ENCODE measurements at regions not wholly inside any gene's neighbourhood (a gene's known extent, or its start where the extent isn't known, plus 50 kb on each side); places are given as distances from the start of the nearest gene placed in this dataset.
"Not testable (repeated sequence)": the region's sequence is repeated elsewhere in the genome, so short reads cannot be mapped to it uniquely, and the experiment has no call there.

GRCh38 chr12:20053782-20054181, 314.6 kb upstream of the PDE3A start:
- no peak for ATAC-seq

GRCh38 chr12:20055856-20056255, 312.5 kb upstream of the PDE3A start:
- TF ChIP-seq TOX (CRISPR knock-in tag; IDR thresholded peaks at IDR 0.05; ENCODE audit: borderline replicate concordance): no peak
- no peak for TF ChIP-seq ZFP30 (CRISPR knock-in tag; IDR thresholded peaks at IDR 0.05)
- TF ChIP-seq ISL1 (CRISPR knock-in tag; IDR thresholded peaks at IDR 0.05): no peak
- TF ChIP-seq ZNF8 (CRISPR knock-in tag; IDR thresholded peaks at IDR 0.05): no peak
- TF ChIP-seq CSDC2 (CRISPR knock-in tag; IDR thresholded peaks at IDR 0.05): no peak
- TF ChIP-seq, protein P1, sequence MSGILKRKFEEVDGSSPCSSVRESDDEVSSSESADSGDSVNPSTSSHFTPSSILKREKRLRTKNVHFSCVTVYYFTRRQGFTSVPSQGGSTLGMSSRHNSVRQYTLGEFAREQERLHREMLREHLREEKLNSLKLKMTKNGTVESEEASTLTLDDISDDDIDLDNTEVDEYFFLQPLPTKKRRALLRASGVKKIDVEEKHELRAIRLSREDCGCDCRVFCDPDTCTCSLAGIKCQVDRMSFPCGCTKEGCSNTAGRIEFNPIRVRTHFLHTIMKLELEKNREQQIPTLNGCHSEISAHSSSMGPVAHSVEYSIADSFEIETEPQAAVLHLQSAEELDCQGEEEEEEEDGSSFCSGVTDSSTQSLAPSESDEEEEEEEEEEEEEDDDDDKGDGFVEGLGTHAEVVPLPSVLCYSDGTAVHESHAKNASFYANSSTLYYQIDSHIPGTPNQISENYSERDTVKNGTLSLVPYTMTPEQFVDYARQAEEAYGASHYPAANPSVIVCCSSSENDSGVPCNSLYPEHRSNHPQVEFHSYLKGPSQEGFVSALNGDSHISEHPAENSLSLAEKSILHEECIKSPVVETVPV (CRISPR knock-in tag; IDR thresholded peaks at IDR 0.05): no peak
- TF ChIP-seq OSR1 (CRISPR knock-in tag; IDR thresholded peaks at IDR 0.05): no peak
- no peak for TF ChIP-seq ZNF565 (CRISPR knock-in tag; conservative IDR thresholded peaks at IDR 0.05; ENCODE audit: low read depth)

More at GRCh38 chr12:20053782-20054181, 314.6 kb upstream of the PDE3A start:
- TF ChIP-seq CSDC2 (CRISPR knock-in tag; IDR thresholded peaks at IDR 0.05): no peak
- TF ChIP-seq ZFP3 (CRISPR knock-in tag; IDR thresholded peaks at IDR 0.05): no peak
- no peak for TF ChIP-seq CREB5 (CRISPR knock-in tag; IDR thresholded peaks at IDR 0.05; ENCODE audit: low read depth)
- no peak for TF ChIP-seq BACH2 (CRISPR knock-in tag; IDR thresholded peaks at IDR 0.05; ENCODE audit: borderline replicate concordance)
- no peak for TF ChIP-seq TOX (CRISPR knock-in tag; IDR thresholded peaks at IDR 0.05; ENCODE audit: borderline replicate concordance)
- TF ChIP-seq OSR1 (CRISPR knock-in tag; IDR thresholded peaks at IDR 0.05): no peak
- TF ChIP-seq ZNF8 (CRISPR knock-in tag; IDR thresholded peaks at IDR 0.05): no peak

DNA sequence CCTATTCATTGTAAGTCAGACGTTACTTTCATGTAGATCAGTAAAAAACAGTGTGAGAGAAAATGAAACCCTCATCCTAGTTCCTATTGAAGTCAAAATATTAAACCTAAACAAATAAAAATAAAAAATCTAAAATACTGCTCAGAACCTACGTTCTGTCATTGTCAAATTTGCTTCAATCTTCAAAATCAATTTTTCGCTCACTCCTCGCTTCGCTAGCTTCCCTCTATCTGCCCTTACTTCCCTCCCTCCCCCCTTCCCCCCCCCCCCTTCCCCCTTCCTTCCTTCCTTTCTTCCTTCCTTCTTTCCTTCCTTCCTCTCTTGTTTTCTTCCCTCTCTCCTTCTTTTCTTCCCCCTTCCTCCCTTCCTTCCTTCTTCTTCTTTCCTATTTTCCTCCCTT, 310.9 kb upstream of the PDE3A start:
- TF ChIP-seq TCF4 (CRISPR knock-in tag; IDR thresholded peaks at IDR 0.05; ENCODE audit: borderline replicate concordance): no peak

More at GRCh38 chr12:20055856-20056255, 312.5 kb upstream of the PDE3A start:
- no peak for ATAC-seq

GRCh38 chr12:20063116-20063515, 305.2 kb upstream of the PDE3A start:
- ATAC-seq: peak; percentile 50; the same call in 2 of the 3 replicates
- TF ChIP-seq ISL1 (CRISPR knock-in tag; IDR thresholded peaks at IDR 0.05): peak; percentile 45; the same call in 1 of the 2 replicates
- TF ChIP-seq, protein P1 (CRISPR knock-in tag; IDR thresholded peaks at IDR 0.05): no peak

More for the DNA sequence above, 310.9 kb upstream of the PDE3A start:
- ATAC-seq: no peak

GRCh38 chr12:20077618-20078017, 290.7 kb upstream of the PDE3A start:
- peak; percentile 44; the same call in 2 of the 3 replicates for ATAC-seq
- TF ChIP-seq ISL1 (CRISPR knock-in tag; IDR thresholded peaks at IDR 0.05) (0 out of 2 replicates have a peak, but pooled peaks have one; percentile 15), ZNF565 (CRISPR knock-in tag; conservative IDR thresholded peaks at IDR 0.05; ENCODE audit: low read depth) (no peak)

- TF ChIP-seq, protein P1 (CRISPR knock-in tag; IDR thresholded peaks at IDR 0.05): no peak
- TF ChIP-seq ZFP3 (CRISPR knock-in tag; IDR thresholded peaks at IDR 0.05) (no peak), SNAI2 (CRISPR knock-in tag; IDR thresholded peaks at IDR 0.05) (no peak), ARNTL (CRISPR knock-in tag; IDR thresholded peaks at IDR 0.05; ENCODE audit: borderline replicate concordance, low read depth) (no peak), PATZ1 (CRISPR knock-in tag; IDR thresholded peaks at IDR 0.05; ENCODE audit: borderline replicate concordance) (no peak), ZNF565 (CRISPR knock-in tag; conservative IDR thresholded peaks at IDR 0.05; ENCODE audit: low read depth) (no peak), ZFP30 (CRISPR knock-in tag; IDR thresholded peaks at IDR 0.05) (no peak), ISL1 (CRISPR knock-in tag; IDR thresholded peaks at IDR 0.05) (no peak), ZC3H10 (CRISPR knock-in tag; IDR thresholded peaks at IDR 0.05) (no peak)
- no peak for ATAC-seq
Measured at GRCh38 chr12:20089077-20089476, 279.3 kb upstream of the PDE3A start.

DNA sequence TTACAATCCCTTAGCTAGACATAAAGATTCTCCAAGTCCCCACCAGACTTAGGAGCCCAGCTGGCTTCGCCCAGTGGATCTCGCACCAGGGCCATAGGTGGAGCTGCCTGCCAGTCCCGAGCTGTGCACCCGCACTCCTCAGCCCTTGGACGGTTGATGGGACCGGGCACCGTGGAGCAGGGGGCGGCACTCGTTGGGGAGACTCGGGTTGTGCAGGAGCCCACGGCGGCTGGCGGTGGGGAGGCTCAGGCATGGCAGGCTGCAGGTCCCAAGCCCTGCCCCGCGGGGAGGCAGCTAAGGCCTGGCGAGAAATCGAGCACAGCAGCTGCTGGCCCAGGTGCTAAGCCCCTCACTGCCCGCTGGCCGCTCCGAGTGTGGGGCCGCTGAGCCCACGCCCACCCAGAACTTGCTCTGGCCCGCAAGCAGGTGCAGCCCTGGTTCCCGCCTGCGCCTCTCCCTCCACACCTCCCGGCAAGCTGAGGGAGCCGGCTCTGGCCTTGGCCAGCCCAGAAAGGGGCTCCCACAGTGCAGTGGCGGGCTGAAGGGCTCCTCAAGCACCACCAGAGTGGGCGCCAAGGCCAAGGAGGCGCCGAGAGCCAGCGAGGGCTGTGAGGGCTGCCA, 275.0 kb upstream of the PDE3A start:
- not testable (repeated sequence) for ATAC-seq

All from SK-N-SH treated with all-trans-retinoic acid at 6 μM for 48 hours (cell line).